ENCODE measurements at regions not wholly inside any gene's neighbourhood (a gene's known extent, or its start where the extent isn't known, plus 50 kb on each side); places are given as distances from the start of the nearest gene placed in this dataset.

DNA sequence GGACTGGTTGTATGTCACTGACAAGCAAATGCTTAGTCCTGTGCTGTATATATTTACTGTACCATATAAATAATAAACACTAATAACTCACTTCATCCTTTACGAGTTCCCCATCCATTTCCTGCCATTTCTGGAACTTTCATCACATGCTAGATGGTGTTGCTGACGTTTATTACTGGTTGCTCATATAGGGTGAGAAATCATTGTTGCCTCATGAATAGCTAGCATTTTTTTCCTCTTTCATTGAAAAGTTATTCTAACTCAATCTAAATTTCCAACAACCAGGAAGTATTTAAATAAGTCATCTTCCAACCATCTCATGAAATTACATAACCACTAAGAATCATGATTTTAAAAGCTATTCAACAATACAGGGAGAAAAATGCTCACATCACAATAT, 88.6 kb upstream of the RCN1 start:
- DNase-seq (ENCODE audit: low read depth): no peak

DNA sequence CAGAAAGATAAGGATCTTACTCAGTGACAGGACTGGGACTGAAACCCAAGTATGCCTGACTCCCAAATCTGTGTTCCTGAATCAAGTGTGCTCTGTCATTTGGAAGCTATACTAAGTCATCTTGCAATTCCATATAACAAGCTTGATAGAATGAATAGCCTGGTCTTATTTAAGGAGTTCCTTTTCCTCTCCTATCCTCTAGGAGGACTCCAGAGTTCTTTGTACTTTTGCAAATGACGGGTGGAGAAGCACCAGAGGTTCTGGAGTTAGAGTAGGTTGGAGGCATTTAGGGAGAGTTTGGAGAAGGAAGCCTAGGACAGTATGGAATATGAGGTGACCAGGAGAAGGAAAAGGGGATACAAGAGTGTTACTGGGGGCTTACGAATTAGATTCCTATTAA, 92.9 kb upstream of the RCN1 start:
- DNase-seq (ENCODE audit: low read depth): no peak

DNA sequence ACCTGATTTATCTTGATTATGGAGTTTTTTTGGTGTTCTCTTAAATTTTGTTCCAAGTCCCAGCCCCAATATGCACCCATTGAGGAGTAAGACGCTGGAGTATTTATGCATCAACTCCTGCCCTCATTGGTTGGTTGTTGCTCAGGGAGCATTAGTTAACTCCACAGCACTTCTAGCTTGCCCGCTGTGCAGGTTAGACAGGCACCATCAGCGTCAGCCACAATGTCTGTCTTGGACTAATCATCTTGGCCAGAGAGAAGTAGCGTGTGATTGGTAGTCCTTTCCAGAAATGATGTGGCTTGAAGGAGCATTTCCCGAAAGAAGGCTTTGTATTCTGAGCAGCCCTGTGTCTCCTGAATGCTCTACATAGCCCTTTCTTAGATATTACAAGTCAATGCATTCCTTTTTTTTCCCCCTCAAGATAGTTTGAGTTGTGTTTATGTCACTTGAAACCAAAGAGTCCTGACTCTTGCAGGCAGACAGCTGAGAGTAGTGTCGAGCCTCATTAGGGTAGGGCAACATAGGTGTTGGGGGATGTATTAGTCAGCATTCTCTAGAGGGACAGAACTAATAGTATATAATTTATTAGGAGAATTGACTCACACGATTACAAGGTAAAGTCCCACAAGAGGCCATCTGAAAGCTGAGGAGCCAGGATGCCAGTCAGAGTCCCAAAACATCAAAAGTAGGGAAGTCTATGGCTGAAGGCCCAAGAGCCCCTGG, 94.6 kb upstream of the RCN1 start:
- DNase-seq (ENCODE audit: low read depth): no peak

DNA sequence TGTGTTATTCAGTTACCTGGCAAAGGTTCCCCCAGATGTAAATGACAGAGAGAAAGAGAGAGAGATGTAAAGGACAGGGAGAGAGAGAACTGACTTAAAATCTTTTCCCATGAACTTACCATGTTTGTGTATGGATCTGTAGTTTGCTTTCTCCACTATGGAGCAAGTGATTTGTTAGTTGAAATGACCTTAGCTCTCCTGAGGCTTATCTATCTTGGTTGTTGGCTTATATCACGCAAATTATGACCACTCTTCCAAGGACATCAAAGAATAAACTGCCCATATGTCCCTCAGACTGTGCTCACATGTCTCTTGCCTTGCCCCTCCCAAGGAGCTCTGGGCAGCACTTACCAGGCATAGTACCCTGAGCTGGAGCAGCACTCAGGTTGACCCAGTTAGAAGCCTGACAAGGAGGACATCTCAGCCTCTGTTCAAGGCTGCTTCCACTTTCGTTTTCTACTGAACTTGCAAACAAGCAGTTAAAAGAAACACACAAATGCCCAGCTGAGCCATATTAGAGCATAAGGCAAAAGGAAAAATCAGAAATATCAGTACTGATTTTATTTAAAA, 95.3 kb upstream of the RCN1 start:
- no peak for DNase-seq (ENCODE audit: low read depth)

GRCh38 chr11:31995032-31995431, 95.8 kb upstream of the RCN1 start:
- DNase-seq (ENCODE audit: low read depth): no peak

- no peak for DNase-seq (ENCODE audit: low read depth)
These were observed 103.5 kb upstream of the RCN1 start for GRCh38 chr11:31987118-31988005.

DNA sequence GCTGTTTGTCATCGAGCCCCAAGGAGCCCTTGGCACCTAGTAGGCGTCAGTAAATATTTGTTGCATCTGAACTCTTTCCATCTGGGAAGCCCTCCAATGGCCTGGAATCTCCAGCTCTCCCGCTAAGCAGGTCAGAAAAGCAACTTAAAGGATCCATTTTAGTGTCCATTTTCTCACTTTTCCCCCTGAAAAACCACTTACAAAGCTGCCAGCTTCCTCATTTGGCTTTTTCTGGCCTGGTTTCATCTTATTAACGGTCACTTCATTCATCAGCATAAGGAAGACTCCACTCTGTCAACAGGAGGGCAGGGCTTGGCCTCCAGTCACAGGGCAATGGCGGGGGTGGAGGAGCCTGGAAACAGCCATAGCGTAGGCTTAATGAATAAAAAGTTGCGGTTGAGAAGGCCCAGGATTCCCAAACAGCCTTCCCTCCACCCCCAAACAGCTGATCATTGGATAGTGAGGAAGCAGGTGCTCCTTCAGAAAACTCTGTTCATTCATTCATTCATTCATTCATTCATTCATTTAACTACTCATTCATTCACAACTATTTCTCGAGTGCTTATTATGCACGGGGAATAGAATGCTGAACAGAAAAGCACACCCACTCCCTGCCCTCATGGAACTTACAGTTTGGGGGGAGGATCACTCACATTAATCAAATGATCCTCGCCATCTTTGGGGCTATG, 104.5 kb upstream of the RCN1 start:
- DNase-seq (ENCODE audit: low read depth): no peak

- DNase-seq (ENCODE audit: low read depth): no peak
These were observed 109.4 kb upstream of the RCN1 start for GRCh38 chr11:31981457-31981856.

- DNase-seq (ENCODE audit: low read depth): no peak
These were observed 113.5 kb upstream of the RCN1 start for GRCh38 chr11:31977343-31977742.

DNA sequence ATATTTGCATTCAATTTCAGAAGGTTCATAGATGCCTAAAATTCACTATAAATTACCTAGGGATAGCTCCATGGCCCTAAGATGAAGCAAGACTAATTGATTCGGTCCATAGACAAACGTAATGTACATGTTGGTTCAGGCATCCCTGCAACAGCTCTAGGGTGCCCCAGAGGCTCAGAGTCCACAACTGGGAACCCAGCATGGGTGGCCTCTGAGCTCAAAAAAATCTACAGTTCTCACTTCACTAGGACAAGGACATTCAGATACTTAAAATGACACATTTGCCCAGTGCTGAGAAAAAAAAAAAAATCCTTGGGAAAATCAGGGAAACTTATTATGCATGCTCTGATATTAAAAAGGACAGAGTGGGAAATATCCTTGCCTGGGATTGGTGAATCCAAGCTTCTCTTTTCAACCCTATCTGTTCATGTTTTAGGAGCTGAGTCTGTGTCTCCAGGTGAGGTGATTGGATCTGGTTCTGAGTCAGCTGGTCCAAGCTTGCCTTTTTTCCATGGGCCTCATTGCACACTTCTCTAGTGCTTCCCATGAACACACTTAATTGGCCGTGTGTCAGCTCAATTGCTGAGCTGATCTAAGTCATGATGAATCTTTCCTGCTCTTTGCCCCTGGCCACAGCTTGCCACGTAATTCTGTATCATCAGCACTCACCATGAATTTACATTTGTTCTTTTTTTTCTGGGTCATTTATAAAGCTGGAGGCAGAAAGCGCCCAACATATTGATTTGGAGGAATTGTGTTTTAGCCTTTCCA, 116.3 kb upstream of the RCN1 start:
- no peak for DNase-seq (ENCODE audit: low read depth)

- no peak for DNase-seq (ENCODE audit: low read depth)
These were observed 117.7 kb upstream of the RCN1 start for GRCh38 chr11:31973172-31973571.

DNA sequence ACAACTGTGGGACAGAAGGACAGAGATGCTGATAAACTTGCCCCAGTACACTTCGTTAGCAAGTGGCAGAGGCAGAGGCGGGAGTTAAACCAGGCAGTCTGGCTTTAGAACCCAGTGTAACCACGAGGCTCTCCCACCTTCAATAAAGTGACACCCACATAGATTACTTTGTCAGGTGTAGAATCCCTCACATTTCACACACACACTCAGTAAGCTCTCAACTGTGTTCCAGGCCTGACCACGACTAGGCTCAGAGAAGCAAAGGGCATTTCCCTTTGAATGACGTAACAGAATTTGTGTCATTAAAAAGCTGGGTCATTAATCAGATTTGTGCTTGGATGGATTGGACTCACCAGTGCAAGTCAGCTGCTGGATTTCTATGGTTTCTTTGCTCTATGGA, 118.3 kb upstream of the RCN1 start:
- no peak for DNase-seq (ENCODE audit: low read depth)

DNA sequence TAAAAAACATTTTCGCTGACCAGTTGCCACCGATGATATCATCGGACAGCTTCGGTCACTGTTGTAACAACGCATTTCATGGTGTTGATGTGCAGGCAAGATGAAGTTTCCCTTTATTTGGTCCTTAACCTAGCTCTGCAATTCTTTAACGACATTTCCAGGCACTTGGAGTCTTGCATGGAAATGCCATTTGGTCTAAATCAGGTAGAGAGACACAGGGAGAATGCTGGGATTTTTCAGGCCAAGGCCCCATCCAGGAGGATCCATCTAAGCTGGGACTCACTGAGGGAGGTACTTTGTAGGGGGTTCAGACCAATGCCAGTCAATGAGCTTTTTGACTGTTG, 121.5 kb upstream of the RCN1 start:
- DNase-seq (ENCODE audit: low read depth): no peak

- no peak for DNase-seq (ENCODE audit: low read depth)
These were observed 122.2 kb upstream of the RCN1 start for GRCh38 chr11:31968461-31969358.

GRCh38 chr11:31967404-31968130, 123.3 kb upstream of the RCN1 start:
- no peak for DNase-seq (ENCODE audit: low read depth)

- no peak for DNase-seq (ENCODE audit: low read depth)
These were observed 124.0 kb upstream of the RCN1 start for GRCh38 chr11:31966846-31967245.

GRCh38 chr11:31964181-31964580, 126.7 kb upstream of the RCN1 start:
- no peak for DNase-seq (ENCODE audit: low read depth)

GRCh38 chr11:31960126-31960525, 130.7 kb upstream of the RCN1 start:
- DNase-seq (ENCODE audit: low read depth): no peak

GRCh38 chr11:31959716-31960115, 131.2 kb upstream of the RCN1 start:
- no peak for DNase-seq (ENCODE audit: low read depth)

DNA sequence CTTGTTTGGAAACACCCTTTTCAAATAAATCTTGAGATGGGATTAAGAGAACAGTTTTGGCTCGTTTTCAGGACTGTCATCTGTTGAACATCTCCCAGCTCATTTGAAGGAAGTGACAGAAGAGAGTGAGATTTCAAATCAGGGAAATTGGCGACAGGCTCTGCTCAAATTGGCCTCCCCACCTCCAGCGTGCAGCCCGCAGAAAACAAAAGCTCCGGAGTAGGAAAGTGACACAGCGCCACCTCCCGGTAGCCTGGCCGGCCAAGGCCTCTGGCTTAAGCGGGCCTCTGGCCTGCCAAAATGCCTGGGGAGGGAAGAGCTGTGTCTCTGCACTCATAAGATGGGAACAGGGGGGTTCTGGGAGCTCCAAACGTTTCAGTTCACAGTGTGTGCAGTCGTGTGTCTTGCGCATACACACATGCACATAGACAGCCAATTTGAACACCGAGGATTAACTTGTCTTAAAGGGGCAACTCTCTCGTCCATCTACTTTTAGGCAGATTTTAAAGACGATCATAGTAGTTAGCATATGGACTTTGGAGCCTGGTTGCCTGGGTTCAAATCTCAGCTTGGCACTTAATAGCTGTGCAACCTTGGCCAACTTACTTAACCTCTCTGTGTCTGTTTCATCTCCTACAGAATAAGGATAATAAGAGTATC, 132.7 kb upstream of the RCN1 start:
- DNase-seq (ENCODE audit: low read depth): peak; percentile 11
